HG03060 (cell line): ENCODE measurements at regions not wholly inside any gene's neighbourhood (a gene's known extent, or its start where the extent isn't known, plus 50 kb on each side); places are given as distances from the start of the nearest gene placed in this dataset.
"Not testable (repeated sequence)": the region's sequence is repeated elsewhere in the genome, so short reads cannot be mapped to it uniquely, and the experiment has no call there.

Experiments
- ATAC-seq: cut with Tn5 transposase; IDR thresholded peaks from one replicate; pipeline ENCODE4 v1.9.1; 2021; ENCODE audit warnings: low read depth, moderate number of reproducible peaks; ENCODE audit not compliant: unreplicated experiment

GRCh38 chr5:148880197-148880596 is 53.8 kb downstream of the ADRB2 start:
- ATAC-seq = no peak

- ATAC-seq = no peak
These were observed 54.3 kb downstream of the ADRB2 start for GRCh38 chr5:148880696-148881095.

- ATAC-seq = no peak
These were observed 55.9 kb downstream of the ADRB2 start for GRCh38 chr5:148882332-148882731.

GRCh38 chr5:148884339-148885020 is 58.1 kb downstream of the ADRB2 start:
- ATAC-seq = no peak

GRCh38 chr5:148887123-148887881 is 60.9 kb downstream of the ADRB2 start:
- ATAC-seq = peak; percentile 87

- ATAC-seq = not testable (repeated sequence)
These were observed 63.5 kb downstream of the ADRB2 start for GRCh38 chr5:148889936-148890335.

- ATAC-seq = not testable (repeated sequence)
These were observed 69.0 kb downstream of the ADRB2 start for GRCh38 chr5:148895441-148895840.

- ATAC-seq = no peak
These were observed 71.4 kb downstream of the ADRB2 start for GRCh38 chr5:148897842-148898241.

- ATAC-seq = no peak
These were observed 72.1 kb downstream of the ADRB2 start for GRCh38 chr5:148898413-148899075.

- no peak for ATAC-seq
These were observed 73.6 kb downstream of the ADRB2 start for GRCh38 chr5:148899993-148900392.

GRCh38 chr5:148902478-148902877 is 76.1 kb downstream of the ADRB2 start:
- no peak for ATAC-seq

- no peak for ATAC-seq
These were observed 77.2 kb downstream of the ADRB2 start for GRCh38 chr5:148903587-148903986.

GRCh38 chr5:148904440-148904839 is 78.0 kb downstream of the ADRB2 start:
- no peak for ATAC-seq

GRCh38 chr5:148905541-148905940 is 79.1 kb downstream of the ADRB2 start:
- no peak for ATAC-seq

GRCh38 chr5:148906968-148907367 is 80.6 kb downstream of the ADRB2 start:
- ATAC-seq = no peak

- no peak for ATAC-seq
These were observed 82.6 kb downstream of the ADRB2 start for GRCh38 chr5:148909040-148909439.

- no peak for ATAC-seq
These were observed 83.4 kb downstream of the ADRB2 start for GRCh38 chr5:148909766-148910165.

- no peak for ATAC-seq
These were observed 83.8 kb downstream of the ADRB2 start for GRCh38 chr5:148910216-148910615.

GRCh38 chr5:148910686-148911361 is 84.4 kb downstream of the ADRB2 start:
- no peak for ATAC-seq

GRCh38 chr5:148911386-148911785 is 85.0 kb downstream of the ADRB2 start:
- no peak for ATAC-seq

GRCh38 chr5:148912146-148912545 is 85.7 kb downstream of the ADRB2 start:
- ATAC-seq = no peak
